Spleen (tissue), 7 donors: ENCODE measurements at regions not wholly inside any gene's neighbourhood (a gene's known extent, or its start where the extent isn't known, plus 50 kb on each side); places are given as distances from the start of the nearest gene placed in this dataset.

Experiments
- POLR2A ChIP-seq, 3 donors: fragments of 450-650 bp; IDR thresholded peaks; one replicate each; pipeline ENCODE4 v1.5.1; 2017; ENCODE audit warnings: antibody characterized with exemption in 3 of 3, mild to moderate bottlenecking in 1 of 3
- POLR2AphosphoS5 ChIP-seq, 3 donors: sonication (generic); formaldehyde crosslinking; IDR thresholded peaks; one replicate each; pipeline ENCODE4 v1.5.1; 2017; ENCODE audit warnings: antibody characterized with exemption in 3 of 3
- TF ChIP-seq, protein P1 (sequence below), 11 experiments: fragments of 200-600 bp in 7 of 11; fragments of 450-650 bp in 4 of 11; sonication (generic) in 4 of 11; IDR thresholded peaks in 8 of 11; conservative IDR thresholded peaks in 3 of 11; 1 replicate in 7 of 11; 2 replicates in 4 of 11; pipeline versions ENCODE4 v1.4.0 to v1.8.0; 2016 to 2021; ENCODE audit warnings: antibody characterized with exemption in 11 of 11, inconsistent platforms in 4 of 11, mild to moderate bottlenecking in 1 of 11
- donor health status: DM: no; HTN: no; CAD: no; lungs with moderate emphysema.
- donor health status: DM: no; HTN: no; CAD: no.
- donor health status: DM: no; HTN: no; CAD: no.

DNA sequence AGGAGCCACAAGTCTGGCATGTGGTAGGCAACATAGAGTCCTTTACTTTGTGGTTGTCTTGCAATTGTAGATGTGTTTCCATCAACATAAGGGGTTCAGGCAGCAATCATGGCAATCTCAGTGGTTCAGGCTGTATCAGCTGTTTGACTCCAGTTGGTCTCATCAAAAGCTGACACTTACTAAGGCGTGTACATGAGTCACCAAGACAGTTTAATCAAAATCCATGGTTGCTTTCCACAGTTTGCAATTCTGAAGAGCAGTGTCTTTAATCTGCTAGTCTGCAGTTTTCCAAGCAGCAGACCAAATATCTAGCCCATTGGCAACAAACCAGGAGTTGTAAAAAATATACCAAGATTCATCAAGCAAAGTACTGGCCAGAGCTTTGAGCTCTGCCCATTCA lies 210.2 kb downstream of the MDFIC start:
- TF ChIP-seq, protein P1, sequence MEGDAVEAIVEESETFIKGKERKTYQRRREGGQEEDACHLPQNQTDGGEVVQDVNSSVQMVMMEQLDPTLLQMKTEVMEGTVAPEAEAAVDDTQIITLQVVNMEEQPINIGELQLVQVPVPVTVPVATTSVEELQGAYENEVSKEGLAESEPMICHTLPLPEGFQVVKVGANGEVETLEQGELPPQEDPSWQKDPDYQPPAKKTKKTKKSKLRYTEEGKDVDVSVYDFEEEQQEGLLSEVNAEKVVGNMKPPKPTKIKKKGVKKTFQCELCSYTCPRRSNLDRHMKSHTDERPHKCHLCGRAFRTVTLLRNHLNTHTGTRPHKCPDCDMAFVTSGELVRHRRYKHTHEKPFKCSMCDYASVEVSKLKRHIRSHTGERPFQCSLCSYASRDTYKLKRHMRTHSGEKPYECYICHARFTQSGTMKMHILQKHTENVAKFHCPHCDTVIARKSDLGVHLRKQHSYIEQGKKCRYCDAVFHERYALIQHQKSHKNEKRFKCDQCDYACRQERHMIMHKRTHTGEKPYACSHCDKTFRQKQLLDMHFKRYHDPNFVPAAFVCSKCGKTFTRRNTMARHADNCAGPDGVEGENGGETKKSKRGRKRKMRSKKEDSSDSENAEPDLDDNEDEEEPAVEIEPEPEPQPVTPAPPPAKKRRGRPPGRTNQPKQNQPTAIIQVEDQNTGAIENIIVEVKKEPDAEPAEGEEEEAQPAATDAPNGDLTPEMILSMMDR (IDR thresholded peaks at IDR 0.05 in 8 of 11, conservative IDR thresholded peaks at IDR 0.05 in 3 of 11), result no peak
- TF ChIP-seq POLR2A (IDR thresholded peaks at IDR 0.05) (no peak), POLR2AphosphoS5 (IDR thresholded peaks at IDR 0.05) (no peak)
